Body of pancreas (tissue), 4 donors: ENCODE measurements at regions not wholly inside any gene's neighbourhood (a gene's known extent, or its start where the extent isn't known, plus 50 kb on each side); places are given as distances from the start of the nearest gene placed in this dataset.

Source experiments
- ATAC-seq: fragments of 150-250 bp; one replicate; pipeline ENCODE4 v1.9.1; 2016
- DNase-seq, 4 donors: peaks; one replicate each; pipeline ENCODE4 v3.0.0-alpha.2; 2019
- H3K27ac ChIP-seq, 4 donors: fragments of 200-600 bp; sonication (generic); 1 replicate in 3 of 4; 2 replicates in 1 of 4; pipeline versions ENCODE4 v1.5.1 to v1.6.1; 2016 to 2019; ENCODE audit warnings: mild to moderate bottlenecking in 1 of 4, mixed read lengths in 1 of 4, moderate library complexity in 1 of 4
- H3K27me3 ChIP-seq, 2 donors: fragments of 200-600 bp; sonication (generic); one replicate each; pipeline ENCODE4 v1.6.0; 2016; ENCODE audit warnings: mild to moderate bottlenecking in 1 of 2
- H3K36me3 ChIP-seq, 2 donors: fragments of 200-600 bp; sonication (generic); replicated peaks in 1 of 2; 2 replicates each; pipeline ENCODE4 v1.5.1; 2016; ENCODE audit warnings: low read depth in 2 of 2; ENCODE audit not compliant: insufficient read depth in 1 of 2
- H3K4me1 ChIP-seq: fragments of 200-600 bp; sonication (generic); one replicate; pipeline ENCODE4 v1.6.0; 2016
- H3K4me3 ChIP-seq, 2 donors: fragments of 200-600 bp; sonication (generic); 1 replicate in 1 of 2; 2 replicates in 1 of 2; pipeline ENCODE4 v1.5.1; 2016 to 2019
- H3K9me3 ChIP-seq, 3 donors: fragments of 200-600 bp; sonication (generic); 1 replicate in 2 of 3; 2 replicates in 1 of 3; pipeline ENCODE4 v1.5.1; 2016
- CTCF ChIP-seq, 7 experiments: fragments of 450-650 bp in 4 of 7; fragments of 200-600 bp in 3 of 7; sonication (generic) in 3 of 7; IDR thresholded peaks; one replicate each; pipeline ENCODE4 v1.5.1; 2016 to 2019; ENCODE audit warnings: antibody characterized with exemption in 7 of 7
- POLR2A ChIP-seq, 3 donors: fragments of 450-650 bp; IDR thresholded peaks; one replicate each; pipeline ENCODE4 v1.6.1; 2016; ENCODE audit warnings: antibody characterized with exemption in 3 of 3, mild to moderate bottlenecking in 2 of 3
- WGBS, 2 donors: methylation state at CpG; one replicate each; pipeline ENCODE4 v1.1.5; 2017; 5-methylcytosine and 5-hydroxymethylcytosine counted together
- intact Hi-C: fragments of 100-400 bp; cut with DNase I; formaldehyde crosslinking; loops from one replicate; pipeline ENCODE4 v1.15.1; 2023

- WGBS, 2 donors: 46% methylated on average over 12 to 13 of the region's 13 CpGs
- Histone ChIP-seq H3K36me3 (no peaks in the 10 kb centered on the region), H3K9me3 (no peaks in the 10 kb centered on the region), H3K4me1 (peaks cover 4% of the 10 kb centered on the region), H3K27me3 (no peaks in the 10 kb centered on the region), H3K27ac (no peak overlapping the region), H3K4me3 (no peak overlapping the region)
- no peak for ATAC-seq
- intact Hi-C loops: no loop called here
- TF ChIP-seq CTCF (IDR thresholded peaks at IDR 0.05) (no peak), POLR2A (IDR thresholded peaks at IDR 0.05) (no peak)
- no peak for DNase-seq
These were observed 128.5 kb upstream of the LPCAT1 start for GRCh38 chr5:1651971-1652872.

- intact Hi-C loops: no loop called here
These were observed 127.5 kb upstream of the LPCAT1 start for GRCh38 chr5:1651250-1651649.

GRCh38 chr5:1649554-1649953 is 125.8 kb upstream of the LPCAT1 start:
- DNase-seq (no peak), ATAC-seq (no peak)
- H3K9me3 ChIP-seq: no peaks in the 10 kb centered on the region
- TF ChIP-seq POLR2A (IDR thresholded peaks at IDR 0.05) (no peak), CTCF (IDR thresholded peaks at IDR 0.05) (no peak)
- peaks cover 0 to 3% of the 10 kb centered on the region in 2 donors for H3K27me3 ChIP-seq
- intact Hi-C loops: loop anchor here (5.0 kb wide), 1 partner anchor 472 kb away; no protein-coding TSS in a partner anchor
- no peak overlapping the region for H3K4me3 ChIP-seq
- H3K4me1 ChIP-seq: peaks cover 11% of the 10 kb centered on the region
- H3K27ac ChIP-seq: no peak overlapping the region
- WGBS, 2 donors: 62 to 74% methylated on average over 4 of the region's 4 CpGs
- H3K36me3 ChIP-seq: no peaks in the 10 kb centered on the region

More at GRCh38 chr5:1651250-1651649, 127.5 kb upstream of the LPCAT1 start:
- H3K4me1 ChIP-seq: peaks cover 4% of the 10 kb centered on the region
- 44 to 65% methylated on average over 2 to 4 of the region's 6 CpGs for WGBS, 2 donors
- no peaks in the 10 kb centered on the region for H3K9me3 ChIP-seq
- TF ChIP-seq POLR2A (IDR thresholded peaks at IDR 0.05) (no peak), CTCF (IDR thresholded peaks at IDR 0.05) (no peak)
- no peaks in the 10 kb centered on the region for H3K36me3 ChIP-seq
- H3K4me3 ChIP-seq: no peak overlapping the region
- H3K27me3 ChIP-seq: no peaks in the 10 kb centered on the region
- H3K27ac ChIP-seq: no peak overlapping the region
- ATAC-seq (no peak), DNase-seq (no peak)

GRCh38 chr5:1648806-1649205 is 125.0 kb upstream of the LPCAT1 start:
- Histone ChIP-seq H3K27me3 (peaks cover 0 to 8% of the 10 kb centered on the region in 2 donors), H3K4me1 (peaks cover 15% of the 10 kb centered on the region), H3K27ac (no peak overlapping the region), H3K36me3 (no peaks in the 10 kb centered on the region), H3K4me3 (no peak overlapping the region), H3K9me3 (no peaks in the 10 kb centered on the region)
- intact Hi-C loops: loop anchor here (5.0 kb wide), 1 partner anchor 472 kb away; no protein-coding TSS in a partner anchor
- no peak for ATAC-seq
- TF ChIP-seq CTCF (IDR thresholded peaks at IDR 0.05): no peak
- TF ChIP-seq POLR2A (IDR thresholded peaks at IDR 0.05): no peak
- 55 to 57% methylated on average over 4 of the region's 4 CpGs for WGBS, 2 donors
- DNase-seq: no peak
